OCI-LY3 (cell line): ENCODE measurements at regions not wholly inside any gene's neighbourhood (a gene's known extent, or its start where the extent isn't known, plus 50 kb on each side); places are given as distances from the start of the nearest gene placed in this dataset.

Experiments
- H2AFZ ChIP-seq: fragments of 200-600, 300-600 bp; shearing (Covaris generic); 2 replicates; pipeline ENCODE4 v1.6.0; 2014; ENCODE audit warnings: antibody characterized with exemption, low read depth, low read length
- H3K27ac ChIP-seq: fragments of 200-600, 300-600 bp; sonication (generic); 2 replicates; pipeline ENCODE4 v1.5.1; 2014; ENCODE audit warnings: mild to moderate bottlenecking, low read length, moderate library complexity, mixed read lengths
- H3K27me3 ChIP-seq: fragments of 200-600, 300-600 bp; sonication (generic); 2 replicates; pipeline ENCODE4 v1.6.1; 2014; ENCODE audit warnings: low read depth, low read length, mixed read lengths
- H3K36me3 ChIP-seq: fragments of 200-600, 300-600 bp; sonication (generic); replicated peaks from 2 replicates; pipeline ENCODE3; 2014; ENCODE audit warnings: low read depth, low read length, mixed read lengths
- H3K4me1 ChIP-seq: fragments of 300-600, 200-600 bp; sonication (generic); 2 replicates; pipeline ENCODE4 v1.6.1; 2014; ENCODE audit warnings: low read length, mixed read lengths
- H3K4me2 ChIP-seq: fragments of 200-600, 300-600 bp; sonication (generic); 2 replicates; pipeline ENCODE4 v1.6.1; 2014; ENCODE audit warnings: low read length, mixed read lengths
- H3K4me3 ChIP-seq: fragments of 300-600, 200-600 bp; sonication (generic); 2 replicates; pipeline ENCODE4 v1.5.1; 2014; ENCODE audit warnings: antibody characterized with exemption, mild to moderate bottlenecking, low read length, moderate library complexity
- H3K79me2 ChIP-seq: fragments of 300-600, 200-600 bp; shearing (Covaris generic); 2 replicates; pipeline ENCODE4 v1.6.1; 2014; ENCODE audit warnings: mild to moderate bottlenecking, low read length, mixed read lengths
- H3K9ac ChIP-seq: fragments of 300-600, 200-600 bp; shearing (Covaris generic); 2 replicates; pipeline ENCODE4 v1.6.0; 2014; ENCODE audit warnings: mild to moderate bottlenecking, low read length, moderate library complexity
- H3K9me3 ChIP-seq: fragments of 200-600, 300-600 bp; shearing (Covaris generic); 2 replicates; pipeline ENCODE4 v1.6.1; 2014; ENCODE audit warnings: low read length, mixed read lengths; ENCODE audit not compliant: insufficient read depth
- H4K20me1 ChIP-seq: fragments of 200-600, 300-600 bp; sonication (generic); 2 replicates; pipeline ENCODE4 v1.6.1; 2016; ENCODE audit warnings: low read length, mixed read lengths; ENCODE audit not compliant: insufficient read depth
- CTCF ChIP-seq: fragments of 200-600, 300-600 bp; sonication (generic); IDR thresholded peaks from 2 replicates; pipeline ENCODE4 v1.5.1; 2014; ENCODE audit warnings: antibody characterized with exemption, low read length, low read depth
- EZH2phosphoT487 ChIP-seq: fragments of 200-600 bp; shearing (Covaris generic); IDR thresholded peaks from 2 replicates; pipeline ENCODE4 v1.6.1; 2018; ENCODE audit warnings: antibody characterized with exemption, mixed run types, low read depth

- Histone ChIP-seq H3K27me3 (no peaks in the 10 kb centered on the region), H3K9ac (no peak overlapping the region), H3K4me3 (no peak overlapping the region), H3K4me2 (no peak overlapping the region), H2AFZ (no peak overlapping the region), H3K4me1 (peaks cover 8% of the 10 kb centered on the region; the same call in 1 of the 2 replicates), H3K27ac (no peak overlapping the region), H3K79me2 (no peaks in the 10 kb centered on the region), H3K36me3 (no peaks in the 10 kb centered on the region), H3K9me3 (no peaks in the 10 kb centered on the region), H4K20me1 (no peaks in the 10 kb centered on the region)
- TF ChIP-seq CTCF (no peak), EZH2phosphoT487 (no peak)
These were observed 1344.9 kb upstream of the TENM3 start for GRCh38 chr4:180898305-180898704.

- no peaks in the 10 kb centered on the region for H3K36me3 ChIP-seq
- no peaks in the 10 kb centered on the region for H3K27me3 ChIP-seq
- no peak overlapping the region for H2AFZ ChIP-seq
- peaks cover 8% of the 10 kb centered on the region; the same call in 1 of the 2 replicates for H3K4me1 ChIP-seq
- H3K79me2 ChIP-seq = no peaks in the 10 kb centered on the region
- no peak overlapping the region for H3K27ac ChIP-seq
- no peak overlapping the region for H3K4me3 ChIP-seq
- H3K9me3 ChIP-seq = no peaks in the 10 kb centered on the region
- TF ChIP-seq CTCF (no peak), EZH2phosphoT487 (no peak)
- H4K20me1 ChIP-seq = no peaks in the 10 kb centered on the region
- no peak overlapping the region for H3K9ac ChIP-seq
- no peak overlapping the region for H3K4me2 ChIP-seq
These were observed 1342.4 kb upstream of the TENM3 start for GRCh38 chr4:180900781-180901180.

GRCh38 chr4:180909279-180909678 lies 1333.9 kb upstream of the TENM3 start:
- no peaks in the 10 kb centered on the region for H3K4me1 ChIP-seq
- H3K27me3 ChIP-seq = no peaks in the 10 kb centered on the region
- no peaks in the 10 kb centered on the region for H4K20me1 ChIP-seq
- no peak overlapping the region for H2AFZ ChIP-seq
- no peak overlapping the region for H3K27ac ChIP-seq
- H3K4me3 ChIP-seq = no peak overlapping the region
- H3K4me2 ChIP-seq = no peak overlapping the region
- no peaks in the 10 kb centered on the region for H3K36me3 ChIP-seq
- no peak overlapping the region for H3K9ac ChIP-seq
- no peaks in the 10 kb centered on the region for H3K79me2 ChIP-seq
- TF ChIP-seq EZH2phosphoT487 (no peak), CTCF (peak; percentile 36)
- no peaks in the 10 kb centered on the region for H3K9me3 ChIP-seq

GRCh38 chr4:180913750-180914149 lies 1329.5 kb upstream of the TENM3 start:
- Histone ChIP-seq H3K9me3 (no peaks in the 10 kb centered on the region), H3K4me2 (no peak overlapping the region), H3K79me2 (no peaks in the 10 kb centered on the region), H3K27ac (no peak overlapping the region), H3K4me1 (no peaks in the 10 kb centered on the region), H3K27me3 (no peaks in the 10 kb centered on the region), H2AFZ (peak overlapping the region; percentile 9; the same call in 1 of the 2 replicates), H3K4me3 (no peak overlapping the region), H4K20me1 (no peaks in the 10 kb centered on the region), H3K36me3 (no peaks in the 10 kb centered on the region), H3K9ac (no peak overlapping the region)
- TF ChIP-seq CTCF (no peak), EZH2phosphoT487 (no peak)
